ENCODE measurements at regions not wholly inside any gene's neighbourhood (a gene's known extent, or its start where the extent isn't known, plus 50 kb on each side); places are given as distances from the start of the nearest gene placed in this dataset.

GRCh38 chr2:149863227-149863626, 275.7 kb upstream of the MMADHC start:
- TF ChIP-seq CTCF (IDR thresholded peaks at IDR 0.05) (no peak), POLR2A (IDR thresholded peaks at IDR 0.05) (no peak)
